ENCODE measurements at regions not wholly inside any gene's neighbourhood (a gene's known extent, or its start where the extent isn't known, plus 50 kb on each side); places are given as distances from the start of the nearest gene placed in this dataset.
"Not testable (repeated sequence)": the region's sequence is repeated elsewhere in the genome, so short reads cannot be mapped to it uniquely, and the experiment has no call there.

GRCh38 chr1:60731321-60731720 lies 351.0 kb upstream of the NFIA start:
- no peak for DNase-seq (ENCODE audit: low spot score)

- no peak for DNase-seq (ENCODE audit: low spot score)
Observed at GRCh38 chr1:60727552-60727951, 354.8 kb upstream of the NFIA start.

GRCh38 chr1:60716472-60716871 lies 365.9 kb upstream of the NFIA start:
- no peak for DNase-seq (ENCODE audit: low spot score)

- no peak for DNase-seq (ENCODE audit: low spot score)
Observed at GRCh38 chr1:60715970-60716369, 366.4 kb upstream of the NFIA start.

GRCh38 chr1:60709426-60709825 lies 372.9 kb upstream of the NFIA start:
- no peak for DNase-seq (ENCODE audit: low spot score)

GRCh38 chr1:60705026-60705425 lies 377.3 kb upstream of the NFIA start:
- no peak for DNase-seq (ENCODE audit: low spot score)

GRCh38 chr1:60703155-60703554 lies 379.2 kb upstream of the NFIA start:
- no peak for DNase-seq (ENCODE audit: low spot score)

GRCh38 chr1:60699325-60699724 lies 383.0 kb upstream of the NFIA start:
- no peak for DNase-seq (ENCODE audit: low spot score)

- no peak for DNase-seq (ENCODE audit: low spot score)
Observed at GRCh38 chr1:60697204-60697994, 385.0 kb upstream of the NFIA start.

GRCh38 chr1:60696512-60696911 lies 385.8 kb upstream of the NFIA start:
- no peak for DNase-seq (ENCODE audit: low spot score)

GRCh38 chr1:60695716-60696171 lies 386.6 kb upstream of the NFIA start:
- DNase-seq (ENCODE audit: low spot score), result no peak

- no peak for DNase-seq (ENCODE audit: low spot score)
Observed at GRCh38 chr1:60694980-60695379, 387.4 kb upstream of the NFIA start.

- no peak for DNase-seq (ENCODE audit: low spot score)
Observed at GRCh38 chr1:60692031-60692430, 390.3 kb upstream of the NFIA start.

- DNase-seq (ENCODE audit: low spot score), result not testable (repeated sequence)
Observed at GRCh38 chr1:60688221-60688620, 394.1 kb upstream of the NFIA start.

- DNase-seq (ENCODE audit: low spot score), result no peak
Observed at GRCh38 chr1:60681095-60681860, 401.1 kb upstream of the NFIA start.

- DNase-seq (ENCODE audit: low spot score), result no peak
Observed at GRCh38 chr1:60679524-60680375, 402.6 kb upstream of the NFIA start.

- DNase-seq (ENCODE audit: low spot score), result no peak
Observed at GRCh38 chr1:60678802-60679201, 403.6 kb upstream of the NFIA start.

GRCh38 chr1:60678391-60678790 lies 404.0 kb upstream of the NFIA start:
- no peak for DNase-seq (ENCODE audit: low spot score)

GRCh38 chr1:60672449-60672848 lies 409.9 kb upstream of the NFIA start:
- no peak for DNase-seq (ENCODE audit: low spot score)

GRCh38 chr1:60670302-60670701 lies 412.1 kb upstream of the NFIA start:
- no peak for DNase-seq (ENCODE audit: low spot score)

GRCh38 chr1:60668585-60668984 lies 413.8 kb upstream of the NFIA start:
- no peak for DNase-seq (ENCODE audit: low spot score)

GRCh38 chr1:60665311-60665710 lies 417.1 kb upstream of the NFIA start:
- DNase-seq (ENCODE audit: low spot score), result no peak

Data from activated CD4-positive, alpha-beta T cell treated with anti-CD3 and anti-CD28 coated beads, Interleukin-2, Interleukin-4, amounts not matched to agents 100 ng/mL and 50 ng/mL, durations not matched to agents 16 hours and 8 hours (primary cell).